Activated CD4-positive, alpha-beta T cell treated with anti-CD3 and anti-CD28 coated beads, Interleukin-2, amount 50 U/mL, for 1 hour (primary cell): ENCODE measurements at regions not wholly inside any gene's neighbourhood (a gene's known extent, or its start where the extent isn't known, plus 50 kb on each side); places are given as distances from the start of the nearest gene placed in this dataset.
"Not testable (repeated sequence)": the region's sequence is repeated elsewhere in the genome, so short reads cannot be mapped to it uniquely, and the experiment has no call there.

ENCODE experiments used
- DNase-seq: peaks from one replicate; pipeline ENCODE4 v3.0.0-alpha.2; 2020

- no peak for DNase-seq
Measured at GRCh38 chr12:41653386-41654326, 465.5 kb downstream of the PDZRN4 start.

GRCh38 chr12:41652981-41653380, 464.9 kb downstream of the PDZRN4 start:
- no peak for DNase-seq

GRCh38 chr12:41645624-41646023, 457.5 kb downstream of the PDZRN4 start:
- DNase-seq, result no peak

- DNase-seq, result not testable (repeated sequence)
Measured at GRCh38 chr12:41642808-41643207, 454.7 kb downstream of the PDZRN4 start.

- no peak for DNase-seq
Measured at GRCh38 chr12:41636653-41637052, 448.5 kb downstream of the PDZRN4 start.

- no peak for DNase-seq
Measured at GRCh38 chr12:41635626-41636364, 447.7 kb downstream of the PDZRN4 start.

GRCh38 chr12:41634091-41634490, 446.0 kb downstream of the PDZRN4 start:
- no peak for DNase-seq

- no peak for DNase-seq
Measured at GRCh38 chr12:41629611-41630010, 441.5 kb downstream of the PDZRN4 start.

GRCh38 chr12:41627476-41627875, 439.4 kb downstream of the PDZRN4 start:
- no peak for DNase-seq

GRCh38 chr12:41624571-41624970, 436.5 kb downstream of the PDZRN4 start:
- no peak for DNase-seq
